ENCODE measurements at regions not wholly inside any gene's neighbourhood (a gene's known extent, or its start where the extent isn't known, plus 50 kb on each side); places are given as distances from the start of the nearest gene placed in this dataset.

- ATAC-seq (no peak), DNase-seq (no peak)
- Mint-ChIP-seq H3K27me3 (no peaks in the 10 kb centered on the region), H3K36me3 (ENCODE audit: low read depth) (peaks cover 2% of the 10 kb centered on the region), H3K27ac (no peak overlapping the region), H3K4me3 (no peak overlapping the region), H3K4me1 (peaks cover 24% of the 10 kb centered on the region)
- H3K9me3 ChIP-seq (ENCODE audit: control insufficient read depth, low read length, poor library complexity, severe bottlenecking): no peaks in the 10 kb centered on the region
Measured at GRCh38 chr14:49994951-49995561, 102.2 kb downstream of the ARF6 start.

GRCh38 chr14:49997991-49998390, 105.1 kb downstream of the ARF6 start:
- ATAC-seq (no peak), DNase-seq (no peak)
- Mint-ChIP-seq H3K27ac (peak overlapping the region; percentile 99), H3K4me1 (peaks cover 42% of the 10 kb centered on the region), H3K27me3 (no peaks in the 10 kb centered on the region), H3K36me3 (ENCODE audit: low read depth) (no peaks in the 10 kb centered on the region), H3K4me3 (no peak overlapping the region)
- no peaks in the 10 kb centered on the region for H3K9me3 ChIP-seq (ENCODE audit: control insufficient read depth, low read length, poor library complexity, severe bottlenecking)

GRCh38 chr14:49999146-49999761, 106.4 kb downstream of the ARF6 start:
- H3K9me3 ChIP-seq (ENCODE audit: control insufficient read depth, low read length, poor library complexity, severe bottlenecking): no peaks in the 10 kb centered on the region
- ATAC-seq: peak; percentile 44
- H3K4me1 Mint-ChIP-seq: peaks cover 46% of the 10 kb centered on the region
- no peaks in the 10 kb centered on the region for H3K27me3 Mint-ChIP-seq
- peak overlapping the region; percentile 99 for H3K27ac Mint-ChIP-seq
- no peaks in the 10 kb centered on the region for H3K36me3 Mint-ChIP-seq (ENCODE audit: low read depth)
- DNase-seq: peak; percentile 40 to 66 (median 53)
- H3K4me3 Mint-ChIP-seq: peak overlapping the region; percentile 94

GRCh38 chr14:49999826-50000379, 107.0 kb downstream of the ARF6 start:
- no peak for DNase-seq
- peaks cover 46% of the 10 kb centered on the region for H3K4me1 Mint-ChIP-seq
- H3K27ac Mint-ChIP-seq: peak overlapping the region; percentile 99
- no peaks in the 10 kb centered on the region for H3K9me3 ChIP-seq (ENCODE audit: control insufficient read depth, low read length, poor library complexity, severe bottlenecking)
- peak overlapping the region; percentile 94 for H3K4me3 Mint-ChIP-seq
- no peaks in the 10 kb centered on the region for H3K27me3 Mint-ChIP-seq
- no peaks in the 10 kb centered on the region for H3K36me3 Mint-ChIP-seq (ENCODE audit: low read depth)
- ATAC-seq: no peak

GRCh38 chr14:50000380-50001150, 107.7 kb downstream of the ARF6 start:
- DNase-seq: peak; percentile 38 to 64 (median 44)
- Mint-ChIP-seq H3K36me3 (ENCODE audit: low read depth) (no peaks in the 10 kb centered on the region), H3K4me3 (peak overlapping the region; percentile 94), H3K4me1 (peaks cover 46% of the 10 kb centered on the region), H3K27me3 (no peaks in the 10 kb centered on the region), H3K27ac (peak overlapping the region; percentile 99)
- H3K9me3 ChIP-seq (ENCODE audit: control insufficient read depth, low read length, poor library complexity, severe bottlenecking): no peaks in the 10 kb centered on the region
- peak; percentile 15 for ATAC-seq

- no peaks in the 10 kb centered on the region for H3K9me3 ChIP-seq (ENCODE audit: control insufficient read depth, low read length, poor library complexity, severe bottlenecking)
- Mint-ChIP-seq H3K4me1 (peaks cover 46% of the 10 kb centered on the region), H3K27ac (peak overlapping the region; percentile 99), H3K4me3 (peak overlapping the region; percentile 94), H3K27me3 (no peaks in the 10 kb centered on the region), H3K36me3 (ENCODE audit: low read depth) (no peaks in the 10 kb centered on the region)
- DNase-seq: peak; percentile 42 to 60 (median 44)
- peak; percentile 53 for ATAC-seq
Measured at GRCh38 chr14:50001151-50001998, 108.5 kb downstream of the ARF6 start.

- peak overlapping the region; percentile 94 for H3K4me3 Mint-ChIP-seq
- no peaks in the 10 kb centered on the region for H3K27me3 Mint-ChIP-seq
Measured at GRCh38 chr14:50001999-50002925, 109.4 kb downstream of the ARF6 start.

GRCh38 chr14:50002926-50003212, 110.0 kb downstream of the ARF6 start:
- ATAC-seq (no peak), DNase-seq (no peak)
- Mint-ChIP-seq H3K4me1 (peaks cover 44% of the 10 kb centered on the region), H3K27me3 (no peaks in the 10 kb centered on the region), H3K36me3 (ENCODE audit: low read depth) (no peaks in the 10 kb centered on the region), H3K27ac (peak overlapping the region; percentile 99), H3K4me3 (peak overlapping the region; percentile 94)
- no peaks in the 10 kb centered on the region for H3K9me3 ChIP-seq (ENCODE audit: control insufficient read depth, low read length, poor library complexity, severe bottlenecking)

More at GRCh38 chr14:50001999-50002925, 109.4 kb downstream of the ARF6 start:
- Mint-ChIP-seq H3K4me1 (peaks cover 44% of the 10 kb centered on the region), H3K27ac (peak overlapping the region; percentile 99), H3K36me3 (ENCODE audit: low read depth) (no peaks in the 10 kb centered on the region)
- no peaks in the 10 kb centered on the region for H3K9me3 ChIP-seq (ENCODE audit: control insufficient read depth, low read length, poor library complexity, severe bottlenecking)
- peak; percentile 24 to 53 (median 44) for DNase-seq
- peak; percentile 63 for ATAC-seq

- H3K4me3 Mint-ChIP-seq: peak overlapping the region; percentile 94
- H3K36me3 Mint-ChIP-seq (ENCODE audit: low read depth): no peaks in the 10 kb centered on the region
- no peaks in the 10 kb centered on the region for H3K9me3 ChIP-seq (ENCODE audit: control insufficient read depth, low read length, poor library complexity, severe bottlenecking)
- no peaks in the 10 kb centered on the region for H3K27me3 Mint-ChIP-seq
- DNase-seq (peak; percentile 64 to 73 (median 65)), ATAC-seq (peak; percentile 29)
- H3K4me1 Mint-ChIP-seq: peaks cover 44% of the 10 kb centered on the region
- H3K27ac Mint-ChIP-seq: peak overlapping the region; percentile 99
Measured at GRCh38 chr14:50003213-50004021, 110.5 kb downstream of the ARF6 start.

- no peak overlapping the region for H3K4me3 Mint-ChIP-seq
- no peak for DNase-seq
- no peak for ATAC-seq
- H3K27ac Mint-ChIP-seq: no peak overlapping the region
- H3K27me3 Mint-ChIP-seq: no peaks in the 10 kb centered on the region
- peaks cover 25% of the 10 kb centered on the region for H3K4me1 Mint-ChIP-seq
- H3K9me3 ChIP-seq (ENCODE audit: control insufficient read depth, low read length, poor library complexity, severe bottlenecking): no peaks in the 10 kb centered on the region
- H3K36me3 Mint-ChIP-seq (ENCODE audit: low read depth): peaks cover 3% of the 10 kb centered on the region
Measured at GRCh38 chr14:50006141-50006540, 110.2 kb downstream of the VCPKMT start.

GRCh38 chr14:50007123-50007903, 109.1 kb downstream of the VCPKMT start:
- H3K4me3 Mint-ChIP-seq: no peak overlapping the region

More at GRCh38 chr14:50007123-50007903, 109.1 kb downstream of the VCPKMT start:
- H3K9me3 ChIP-seq (ENCODE audit: control insufficient read depth, low read length, poor library complexity, severe bottlenecking): no peaks in the 10 kb centered on the region
- no peak for DNase-seq
- Mint-ChIP-seq H3K27ac (no peak overlapping the region), H3K4me1 (peaks cover 15% of the 10 kb centered on the region), H3K27me3 (no peaks in the 10 kb centered on the region), H3K36me3 (ENCODE audit: low read depth) (peaks cover 3% of the 10 kb centered on the region)
- ATAC-seq: no peak

All from T-helper 17 cell (primary cell).